ENCODE measurements at regions not wholly inside any gene's neighbourhood (a gene's known extent, or its start where the extent isn't known, plus 50 kb on each side); places are given as distances from the start of the nearest gene placed in this dataset.

- Histone ChIP-seq H2AFZ (ENCODE audit: low read depth, low read length) (no peak overlapping the region), H3K9ac (replicated peaks; ENCODE audit: extremely low read depth, insufficient read depth, low read length) (no peak overlapping the region), H4K20me1 (replicated peaks; ENCODE audit: control insufficient read depth, extremely low read depth, insufficient read depth, low read length) (no peaks in the 10 kb centered on the region), H3K36me3 (ENCODE audit: control insufficient read depth in 2 of 2, extremely low read depth in 1 of 2, insufficient read depth in 2 of 2, low read length in 2 of 2) (no peaks in the 10 kb centered on the region), H3K4me1 (ENCODE audit: control insufficient read depth, extremely low read depth, insufficient read depth, low read length) (no peaks in the 10 kb centered on the region), H3K4me3 (replicated peaks in 1 of 3; ENCODE audit: insufficient read depth in 1 of 3, low read depth in 1 of 3, low read length in 3 of 3) (no peak overlapping the region), H3K4me2 (ENCODE audit: insufficient read depth, low read length) (no peak overlapping the region), H3K27ac (ENCODE audit: insufficient read depth, low read depth, low read length) (no peak overlapping the region), H3K9me3 (replicated peaks; ENCODE audit: control insufficient read depth, insufficient read depth, low read length) (no peaks in the 10 kb centered on the region), H3K79me2 (ENCODE audit: control insufficient read depth, insufficient read depth, low read length) (no peaks in the 10 kb centered on the region), H3K27me3 (ENCODE audit: control insufficient read depth in 2 of 2, insufficient read depth in 2 of 2, low read length in 2 of 2) (no peaks in the 10 kb centered on the region), H3K9me1 (replicated peaks; ENCODE audit: control insufficient read depth, extremely low read depth, insufficient read depth, low read length) (no peaks in the 10 kb centered on the region)
- no peak for DNase-seq (ENCODE audit: low read depth, low spot score)
- BruUV-seq (replicated peaks), result no TSS peak
- TF ChIP-seq MAX (IDR thresholded peaks at IDR 0.05; ENCODE audit: insufficient read depth, insufficient read length) (no peak), EZH2 (IDR thresholded peaks at IDR 0.05; ENCODE audit: borderline replicate concordance, low read depth, low read length, severe bottlenecking) (no peak), FOS (IDR thresholded peaks at IDR 0.05; ENCODE audit: borderline replicate concordance, insufficient read depth, low read length) (no peak), JUN (IDR thresholded peaks at IDR 0.05; ENCODE audit: borderline replicate concordance, insufficient read depth, insufficient read length, low read depth) (no peak), GATA2 (IDR thresholded peaks at IDR 0.05; ENCODE audit: insufficient read depth, insufficient read length, low read depth, low read length) (no peak), MYC (IDR thresholded peaks at IDR 0.05; ENCODE audit: low read depth, low read length) (no peak)
- dilution Hi-C loops (cut with MboI; ENCODE audit: extremely low pct_ligation_motif_present, low sequenced_read_pairs) (no loop called here), intact Hi-C loops (cut with micrococcal nuclease) (no loop called here)
- CTCF ChIA-PET, result interaction anchor here (1.2 to 2.2 kb wide), 2 partner anchors 11 to 12 kb away, joined by 4 to 7 read pairs; no protein-coding TSS in a partner anchor
- POLR2A ChIA-PET, result no interaction called here
- FAIRE-seq, result no peak
These were observed 324.2 kb downstream of the LNPK start for GRCh38 chr2:175677880-175678279.

GRCh38 chr2:175676813-175677212, 325.3 kb downstream of the LNPK start:
- Histone ChIP-seq H3K79me2 (ENCODE audit: control insufficient read depth, insufficient read depth, low read length) (no peaks in the 10 kb centered on the region), H3K4me1 (ENCODE audit: control insufficient read depth, extremely low read depth, insufficient read depth, low read length) (no peaks in the 10 kb centered on the region), H3K4me3 (replicated peaks in 1 of 3; ENCODE audit: insufficient read depth in 1 of 3, low read depth in 1 of 3, low read length in 3 of 3) (no peak overlapping the region), H3K27ac (ENCODE audit: insufficient read depth, low read depth, low read length) (no peak overlapping the region), H3K27me3 (ENCODE audit: control insufficient read depth in 2 of 2, insufficient read depth in 2 of 2, low read length in 2 of 2) (no peaks in the 10 kb centered on the region), H3K9ac (replicated peaks; ENCODE audit: extremely low read depth, insufficient read depth, low read length) (no peak overlapping the region), H3K9me3 (replicated peaks; ENCODE audit: control insufficient read depth, insufficient read depth, low read length) (no peaks in the 10 kb centered on the region), H4K20me1 (replicated peaks; ENCODE audit: control insufficient read depth, extremely low read depth, insufficient read depth, low read length) (no peaks in the 10 kb centered on the region), H3K9me1 (replicated peaks; ENCODE audit: control insufficient read depth, extremely low read depth, insufficient read depth, low read length) (no peaks in the 10 kb centered on the region), H3K4me2 (ENCODE audit: insufficient read depth, low read length) (no peak overlapping the region), H2AFZ (ENCODE audit: low read depth, low read length) (no peak overlapping the region), H3K36me3 (ENCODE audit: control insufficient read depth in 2 of 2, extremely low read depth in 1 of 2, insufficient read depth in 2 of 2, low read length in 2 of 2) (no peaks in the 10 kb centered on the region)
- DNase-seq (ENCODE audit: low read depth, low spot score), result no peak
- ChIA-PET POLR2A (no interaction called here), CTCF (no interaction called here)
- TF ChIP-seq POLR2AphosphoS5 (IDR thresholded peaks at IDR 0.05; ENCODE audit: insufficient read depth, low read depth, low read length) (no peak), MAX (IDR thresholded peaks at IDR 0.05; ENCODE audit: insufficient read depth, insufficient read length) (no peak), GATA2 (IDR thresholded peaks at IDR 0.05; ENCODE audit: insufficient read depth, insufficient read length, low read depth, low read length) (no peak), EZH2 (IDR thresholded peaks at IDR 0.05; ENCODE audit: borderline replicate concordance, low read depth, low read length, severe bottlenecking) (no peak), FOS (IDR thresholded peaks at IDR 0.05; ENCODE audit: borderline replicate concordance, insufficient read depth, low read length) (no peak), CTCF (IDR thresholded peaks at IDR 0.05; ENCODE audit: extremely low read depth in 1 of 2, insufficient read depth in 1 of 2, low read depth in 1 of 2, low read length in 2 of 2) (no peak), POLR2A (IDR thresholded peaks at IDR 0.05; ENCODE audit: low read depth, low read length) (no peak), MYC (IDR thresholded peaks at IDR 0.05; ENCODE audit: low read depth, low read length) (no peak), JUN (IDR thresholded peaks at IDR 0.05; ENCODE audit: borderline replicate concordance, insufficient read depth, insufficient read length, low read depth) (no peak)
- no TSS peak for BruUV-seq (replicated peaks)
- intact Hi-C loops (cut with micrococcal nuclease), result no loop called here
- FAIRE-seq, result no peak
- dilution Hi-C loops (cut with MboI; ENCODE audit: extremely low pct_ligation_motif_present, low sequenced_read_pairs), result no loop called here

Measured in endothelial cell of umbilical vein (primary cell).